HG03457 (cell line): ENCODE measurements at regions not wholly inside any gene's neighbourhood (a gene's known extent, or its start where the extent isn't known, plus 50 kb on each side); places are given as distances from the start of the nearest gene placed in this dataset.
"Not testable (repeated sequence)": the region's sequence is repeated elsewhere in the genome, so short reads cannot be mapped to it uniquely, and the experiment has no call there.

Source experiments
- ATAC-seq: cut with Tn5 transposase; IDR thresholded peaks from one replicate; pipeline ENCODE4 v1.9.1; 2021; ENCODE audit warnings: moderate number of reproducible peaks; ENCODE audit not compliant: unreplicated experiment

GRCh38 chr13:44676534-44676933 lies 100.4 kb upstream of the TSC22D1 start:
- ATAC-seq: no peak

DNA sequence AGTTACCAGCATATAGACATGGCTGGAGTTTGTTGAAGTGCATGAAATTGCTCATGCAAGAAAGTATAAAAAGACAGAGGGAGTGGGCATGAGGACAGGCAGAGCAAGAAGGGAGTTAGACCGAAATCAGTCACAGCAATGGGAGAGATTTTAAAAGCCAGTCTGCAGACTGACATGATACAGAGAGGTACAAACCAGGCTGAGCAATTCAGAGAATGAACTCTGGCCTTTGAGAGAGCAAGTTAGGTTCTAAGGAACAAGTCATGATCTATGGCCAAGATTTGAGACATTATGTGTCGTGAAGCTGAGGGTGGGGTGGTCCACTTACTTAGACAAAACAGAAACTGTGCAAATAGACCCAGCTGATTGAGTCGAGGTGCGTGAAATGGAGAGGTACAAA lies 93.4 kb upstream of the TSC22D1 start:
- no peak for ATAC-seq

- no peak for ATAC-seq
Observed at GRCh38 chr13:44668688-44669087, 92.6 kb upstream of the TSC22D1 start.

DNA sequence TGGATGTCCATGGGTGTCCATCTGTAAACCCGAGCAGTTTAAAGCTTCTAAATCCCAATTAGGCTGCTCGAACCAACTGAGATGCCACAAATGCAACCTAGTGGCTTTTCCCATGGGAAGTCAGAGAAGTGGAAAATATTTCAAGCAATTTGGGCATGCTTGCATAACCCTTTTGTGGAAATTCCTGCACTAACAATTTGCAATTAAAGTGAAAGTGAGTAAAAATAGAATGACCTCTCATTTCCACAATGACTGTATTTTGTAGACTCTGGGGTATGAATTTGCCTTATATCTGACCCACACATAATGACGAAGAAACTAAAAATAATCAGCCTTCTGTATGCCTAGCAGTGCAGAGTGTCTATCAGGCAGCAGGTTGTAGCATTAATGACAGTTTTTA lies 91.8 kb upstream of the TSC22D1 start:
- ATAC-seq: no peak

GRCh38 chr13:44666538-44666937 lies 90.4 kb upstream of the TSC22D1 start:
- ATAC-seq: not testable (repeated sequence)

GRCh38 chr13:44664308-44664707 lies 88.2 kb upstream of the TSC22D1 start:
- ATAC-seq: no peak

DNA sequence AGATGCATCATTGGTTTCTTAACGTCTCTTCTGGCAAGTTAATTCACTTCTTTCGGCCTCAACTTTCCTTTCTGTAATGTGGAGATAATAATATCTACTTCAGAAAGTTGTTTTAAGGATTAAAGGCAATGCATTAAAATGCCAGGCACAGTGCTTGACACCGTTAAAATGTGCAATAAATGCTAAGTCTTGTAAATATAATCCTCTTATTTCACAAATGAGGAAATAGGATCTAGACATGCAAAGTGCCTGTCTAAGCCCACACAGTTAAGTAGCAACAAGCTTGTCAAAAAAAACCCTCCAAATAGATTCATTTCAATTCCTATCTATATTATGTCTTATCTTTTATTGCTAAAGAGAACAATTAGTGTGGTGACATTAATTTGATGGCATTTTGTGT lies 86.4 kb upstream of the TSC22D1 start:
- ATAC-seq: no peak

DNA sequence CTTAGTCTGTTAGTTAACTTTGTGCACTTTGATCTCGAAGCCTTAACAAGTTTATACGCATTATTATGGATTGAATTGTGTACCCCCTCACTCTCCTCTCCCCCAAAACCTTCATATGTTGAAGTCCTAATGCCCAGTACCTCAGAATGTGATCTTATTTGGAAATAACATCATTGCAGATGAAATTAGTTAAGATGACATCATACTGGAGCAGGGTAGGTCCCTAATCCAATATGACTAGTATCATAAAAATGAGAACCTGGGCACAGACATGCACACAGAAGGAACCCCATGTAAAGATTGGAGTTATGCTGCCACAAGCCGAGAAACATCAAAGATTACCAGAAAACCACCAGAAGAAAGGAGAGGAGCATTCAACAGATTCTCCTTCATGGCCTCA lies 85.8 kb upstream of the TSC22D1 start:
- no peak for ATAC-seq

GRCh38 chr13:44660050-44660449 lies 83.9 kb upstream of the TSC22D1 start:
- no peak for ATAC-seq

DNA sequence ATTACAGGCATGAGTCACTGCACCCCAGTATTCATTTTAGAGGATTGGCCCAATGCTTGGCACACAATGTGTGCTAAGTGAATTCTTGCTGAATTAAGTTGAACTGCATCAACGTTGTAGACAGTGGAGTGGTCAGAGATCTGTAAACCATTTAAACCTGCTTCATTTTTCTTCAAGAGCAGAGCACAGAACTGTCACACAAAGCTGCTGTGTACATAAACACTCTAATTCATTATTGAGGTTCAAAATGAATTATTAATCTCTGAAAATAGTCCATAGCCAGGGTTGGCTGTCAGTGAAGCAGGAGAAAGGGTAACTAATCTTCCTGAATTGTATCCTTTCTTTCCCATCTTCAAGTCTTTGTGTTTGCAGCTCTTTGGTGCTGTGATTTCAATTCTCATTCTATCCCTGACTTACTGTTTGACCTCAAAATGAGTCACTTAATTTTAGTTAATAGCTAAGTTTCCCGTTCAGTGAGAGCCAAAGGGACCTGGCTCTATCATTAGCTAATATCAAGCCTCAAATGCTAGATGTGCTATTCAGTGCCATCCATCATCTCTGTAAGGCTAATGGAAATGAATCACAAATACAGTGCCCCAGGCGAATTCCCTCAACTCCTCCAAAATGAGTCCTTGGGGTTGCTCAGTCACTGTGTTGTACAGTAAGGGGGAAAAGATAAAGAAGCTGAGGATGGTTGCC lies 77.0 kb upstream of the TSC22D1 start:
- ATAC-seq: no peak

GRCh38 chr13:44652168-44652567 lies 76.0 kb upstream of the TSC22D1 start:
- no peak for ATAC-seq

- ATAC-seq: no peak
Observed at GRCh38 chr13:44651724-44652123, 75.6 kb upstream of the TSC22D1 start.

DNA sequence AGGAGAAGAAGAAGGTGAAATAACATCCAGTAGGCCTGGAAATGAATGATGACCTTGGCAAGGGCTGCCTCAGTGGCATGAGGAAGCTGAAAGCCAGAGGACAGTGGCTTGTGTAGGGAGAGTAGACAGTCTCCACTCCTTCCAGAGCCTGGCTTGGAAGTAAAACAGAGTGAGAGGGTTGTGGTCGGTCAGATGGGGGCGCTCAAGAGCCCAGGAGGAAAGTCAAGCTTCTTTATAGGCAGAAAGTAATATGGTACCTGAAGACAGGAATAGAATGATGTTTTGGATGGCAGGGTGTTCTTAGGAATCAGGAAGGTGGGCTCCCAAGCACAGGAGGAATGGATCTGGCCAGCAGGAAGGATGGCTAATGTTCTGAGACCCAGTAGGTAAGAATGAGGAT lies 75.1 kb upstream of the TSC22D1 start:
- ATAC-seq: no peak

- no peak for ATAC-seq
Observed at GRCh38 chr13:44649834-44650233, 73.7 kb upstream of the TSC22D1 start.

GRCh38 chr13:44649104-44649428 lies 72.9 kb upstream of the TSC22D1 start:
- no peak for ATAC-seq

- ATAC-seq: no peak
Observed at GRCh38 chr13:44648392-44649103, 72.4 kb upstream of the TSC22D1 start.

GRCh38 chr13:44647560-44647959 lies 71.4 kb upstream of the TSC22D1 start:
- ATAC-seq: not testable (repeated sequence)

- no peak for ATAC-seq
Observed at GRCh38 chr13:44646044-44646443, 69.9 kb upstream of the TSC22D1 start.

GRCh38 chr13:44643256-44643655 lies 67.1 kb upstream of the TSC22D1 start:
- no peak for ATAC-seq

GRCh38 chr13:44637581-44637980 lies 61.5 kb upstream of the TSC22D1 start:
- no peak for ATAC-seq

DNA sequence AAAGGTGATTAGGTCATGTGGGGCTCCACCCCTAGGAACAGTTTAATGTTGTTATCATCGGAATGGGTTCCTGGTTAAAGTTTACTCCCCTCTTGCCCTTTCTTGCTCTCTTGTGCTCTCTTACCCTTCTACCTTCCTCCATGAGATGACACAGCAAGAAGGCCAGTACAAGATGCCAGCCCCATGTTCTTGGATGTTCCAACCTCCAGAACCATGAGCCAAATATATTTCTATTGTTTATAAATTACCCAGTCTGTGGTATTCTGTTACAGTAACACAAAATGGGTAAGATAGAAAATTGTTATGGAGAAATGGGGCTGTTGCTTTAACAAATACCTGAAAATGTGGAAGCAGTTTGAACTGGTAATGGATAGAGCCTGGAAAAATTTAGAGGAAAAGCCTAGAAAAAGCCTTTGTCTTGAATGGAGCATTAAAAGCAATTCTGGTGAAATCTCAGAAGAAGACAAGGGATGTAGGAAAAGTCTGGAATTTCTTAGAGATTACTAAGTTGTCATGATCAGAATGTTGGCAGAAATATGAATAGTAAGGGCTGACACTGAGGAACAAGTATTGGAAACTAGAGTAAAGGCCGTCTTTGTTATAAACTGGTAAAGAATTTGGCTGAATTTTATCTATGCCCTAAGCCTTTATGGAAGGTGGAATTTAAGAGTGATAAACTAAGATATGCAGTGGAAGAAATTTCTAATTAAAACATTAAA lies 53.5 kb upstream of the TSC22D1 start:
- no peak for ATAC-seq

GRCh38 chr13:44628826-44629225 lies 52.7 kb upstream of the TSC22D1 start:
- not testable (repeated sequence) for ATAC-seq
